Fibroblast of lung (primary cell): ENCODE measurements at regions not wholly inside any gene's neighbourhood (a gene's known extent, or its start where the extent isn't known, plus 50 kb on each side); places are given as distances from the start of the nearest gene placed in this dataset.

Experiments used
- CTCF ChIP-seq, 2 donors: IDR thresholded peaks in 1 of 2; conservative IDR thresholded peaks in 1 of 2; 1 replicate in 1 of 2; 2 replicates in 1 of 2; pipeline ENCODE4 v1.5.1; 2011 to 2012; ENCODE audit warnings: low read length in 2 of 2, control low read depth in 1 of 2, inconsistent platforms in 1 of 2, low read depth in 1 of 2, mild to moderate bottlenecking in 1 of 2
- EZH2 ChIP-seq: IDR thresholded peaks from 2 replicates; pipeline ENCODE4 v1.5.1; 2012; ENCODE audit warnings: low read length, control low read depth, mild to moderate bottlenecking; ENCODE audit errors: missing control alignments

GRCh38 chr10:3867454-3868270 is 82.7 kb upstream of the KLF6 start:
- TF ChIP-seq CTCF (conservative IDR thresholded peaks at IDR 0.05 in 1 of 2, IDR thresholded peaks at IDR 0.05 in 1 of 2; ENCODE audit: low read depth in 1 of 2, low read length in 2 of 2) (no peak), EZH2 (no peak)
